ENCODE measurements at regions not wholly inside any gene's neighbourhood (a gene's known extent, or its start where the extent isn't known, plus 50 kb on each side); places are given as distances from the start of the nearest gene placed in this dataset.

GRCh38 chr18:78562531-78562961 lies 417.1 kb upstream of the SALL3 start:
- no peak for DNase-seq

- no peak for DNase-seq
Measured at GRCh38 chr18:78563110-78563509, 416.5 kb upstream of the SALL3 start.

GRCh38 chr18:78564030-78564429 lies 415.6 kb upstream of the SALL3 start:
- DNase-seq = no peak

GRCh38 chr18:78564518-78564917 lies 415.1 kb upstream of the SALL3 start:
- no peak for DNase-seq

- no peak for DNase-seq
Measured at GRCh38 chr18:78565240-78565639, 414.4 kb upstream of the SALL3 start.

GRCh38 chr18:78566065-78566464 lies 413.6 kb upstream of the SALL3 start:
- DNase-seq = no peak

- DNase-seq = no peak
Measured at GRCh38 chr18:78566720-78567119, 412.9 kb upstream of the SALL3 start.

- no peak for DNase-seq
Measured at GRCh38 chr18:78571063-78571785, 408.4 kb upstream of the SALL3 start.

GRCh38 chr18:78571831-78572347 lies 407.7 kb upstream of the SALL3 start:
- DNase-seq = no peak

- no peak for DNase-seq
Measured at GRCh38 chr18:78573773-78574172, 405.8 kb upstream of the SALL3 start.

GRCh38 chr18:78576967-78577366 lies 402.7 kb upstream of the SALL3 start:
- DNase-seq = no peak

GRCh38 chr18:78579449-78579848 lies 400.2 kb upstream of the SALL3 start:
- no peak for DNase-seq

GRCh38 chr18:78579854-78580577 lies 399.6 kb upstream of the SALL3 start:
- DNase-seq = no peak

- DNase-seq = no peak
Measured at GRCh38 chr18:78580835-78581339, 398.7 kb upstream of the SALL3 start.

- DNase-seq = no peak
Measured at GRCh38 chr18:78582181-78582709, 397.4 kb upstream of the SALL3 start.

GRCh38 chr18:78582898-78583738 lies 396.5 kb upstream of the SALL3 start:
- no peak for DNase-seq

GRCh38 chr18:78583739-78584458 lies 395.7 kb upstream of the SALL3 start:
- DNase-seq = no peak

GRCh38 chr18:78584459-78585022 lies 395.1 kb upstream of the SALL3 start:
- no peak for DNase-seq

GRCh38 chr18:78586586-78586985 lies 393.0 kb upstream of the SALL3 start:
- DNase-seq = no peak

- no peak for DNase-seq
Measured at GRCh38 chr18:78587096-78587495, 392.5 kb upstream of the SALL3 start.

All from stimulated activated CD4-positive, alpha-beta T cell treated with anti-CD3 and anti-CD28 coated beads, Interleukin-1b, Interleukin-23, amount 100 ng/mL, for 48 hours (primary cell).